SK-N-SH (cell line): ENCODE measurements at regions not wholly inside any gene's neighbourhood (a gene's known extent, or its start where the extent isn't known, plus 50 kb on each side); places are given as distances from the start of the nearest gene placed in this dataset.

ENCODE experiments used
- CTCF ChIA-PET: fragments of 300-600, 350-600 bp; formaldehyde crosslinking; extraction: SDS; loops from one replicate; lab custom pipeline; 2021; lab: Yijun Ruan, JAX
- POLR2A ChIA-PET: fragments of 350-600 bp; sonication (Branson Sonifier 250); formaldehyde crosslinking; extraction: SDS; loops from one replicate; lab custom pipeline; 2020; ENCODE audit warnings: antibody characterized with exemption, inconsistent platforms; lab: Yijun Ruan, JAX
- DNase-seq: peaks from one replicate; pipeline ENCODE4 v3.0.0; 2012
- H2AFZ ChIP-seq: fragments of 200-600 bp; sonication (generic); 2 replicates; pipeline ENCODE4 v1.8.1; 2016; ENCODE audit warnings: antibody characterized with exemption, mild to moderate bottlenecking, low read depth
- H3F3A ChIP-seq: fragments of 200-600 bp; sonication (generic); replicated peaks from 2 replicates; pipeline ENCODE3; 2016; ENCODE audit warnings: antibody characterized with exemption, mild to moderate bottlenecking; ENCODE audit not compliant: insufficient read depth
- H3K27ac ChIP-seq, 2 experiments: fragments of 200-500 bp in 1 of 2; fragments of 200-600 bp in 1 of 2; sonication (Bioruptor generic) in 1 of 2; sonication (generic), shearing (Covaris generic) in 1 of 2; 2 replicates each; pipeline versions ENCODE4 v1.5.1 to v1.6.1; 2014 to 2016; ENCODE audit warnings: low read depth in 2 of 2, inconsistent platforms in 1 of 2, low read length in 1 of 2, mild to moderate bottlenecking in 1 of 2, mixed read lengths in 1 of 2
- H3K27me3 ChIP-seq: fragments of 200-600 bp; sonication (generic), shearing (Covaris generic); 2 replicates; pipeline ENCODE4 v1.6.1; 2016; ENCODE audit warnings: mixed run types; ENCODE audit not compliant: insufficient read depth
- H3K36me3 ChIP-seq, 2 experiments: fragments of 200-500 bp in 1 of 2; fragments of 200-600 bp in 1 of 2; sonication (Bioruptor generic) in 1 of 2; sonication (generic) in 1 of 2; replicated peaks in 1 of 2; 2 replicates each; pipeline versions ENCODE3 to v1.5.1; 2014 to 2016; ENCODE audit warnings: low read length in 1 of 2, mild to moderate bottlenecking in 1 of 2; ENCODE audit not compliant: insufficient read depth in 2 of 2, control insufficient read depth in 1 of 2
- H3K4me1 ChIP-seq, 2 experiments: fragments of 200-500 bp in 1 of 2; fragments of 200-600 bp in 1 of 2; sonication (Bioruptor generic) in 1 of 2; sonication (generic), shearing (Covaris generic) in 1 of 2; 2 replicates each; pipeline versions ENCODE4 v1.5.1 to v1.6.1; 2014 to 2016; ENCODE audit warnings: low read depth in 1 of 2, low read length in 1 of 2, mixed run types in 1 of 2; ENCODE audit not compliant: insufficient read depth in 2 of 2, control insufficient read depth in 1 of 2
- H3K4me2 ChIP-seq: fragments of 200-600 bp; sonication (generic), shearing (Covaris generic); 2 replicates; pipeline ENCODE4 v1.6.1; 2017; ENCODE audit warnings: mixed run types
- H3K4me3 ChIP-seq, 2 experiments: fragments of 200-500 bp in 1 of 2; fragments of 200-600 bp in 1 of 2; sonication (Bioruptor generic) in 1 of 2; sonication (generic), shearing (Covaris generic) in 1 of 2; 2 replicates each; pipeline versions ENCODE4 v1.5.1 to v1.8.1; 2014 to 2016; ENCODE audit warnings: low read depth in 2 of 2, inconsistent platforms in 1 of 2, low read length in 1 of 2, mild to moderate bottlenecking in 1 of 2, mixed read lengths in 1 of 2, moderate library complexity in 1 of 2
- H3K79me2 ChIP-seq: fragments of 200-600 bp; sonication (generic); 2 replicates; pipeline ENCODE4 v1.8.1; 2017; ENCODE audit warnings: mild to moderate bottlenecking; ENCODE audit not compliant: insufficient read depth
- H3K9ac ChIP-seq: fragments of 200-600 bp; sonication (generic); 2 replicates; pipeline ENCODE4 v1.6.1; 2017; ENCODE audit warnings: mixed run types
- H3K9me2 ChIP-seq: fragments of 200-600 bp; sonication (generic); 2 replicates; pipeline ENCODE4 v1.6.1; 2017; ENCODE audit warnings: mixed run types
- H3K9me3 ChIP-seq: fragments of 200-600 bp; sonication (generic); 2 replicates; pipeline ENCODE4 v1.6.1; 2017; ENCODE audit warnings: mixed run types, mild to moderate bottlenecking, moderate library complexity
- H4K20me1 ChIP-seq: fragments of 200-600 bp; sonication (generic); 2 replicates; pipeline ENCODE4 v1.6.1; 2017; ENCODE audit warnings: mild to moderate bottlenecking, mixed run types; ENCODE audit not compliant: insufficient read depth
- CHD2 ChIP-seq: fragments of 150-350 bp; IDR thresholded peaks from 2 replicates; pipeline ENCODE4 v1.6.1; 2018; ENCODE audit warnings: low read length; ENCODE audit not compliant: partially characterized antibody
- CTCF ChIP-seq: fragments of 200-600 bp; sonication (generic); IDR thresholded peaks from 2 replicates; pipeline ENCODE4 v1.6.1; 2017; ENCODE audit warnings: antibody characterized with exemption, mild to moderate bottlenecking, moderate library complexity
- ELF1 ChIP-seq: IDR thresholded peaks from 2 replicates; pipeline ENCODE4 v1.4.0; 2012
- MAX ChIP-seq: IDR thresholded peaks from 2 replicates; pipeline ENCODE4 v1.4.0; 2012; ENCODE audit warnings: low read depth
- MEF2A ChIP-seq: IDR thresholded peaks from 2 replicates; pipeline ENCODE4 v1.4.0; 2012; ENCODE audit warnings: low read depth, borderline replicate concordance
- POLR2AphosphoS5 ChIP-seq: IDR thresholded peaks from 2 replicates; pipeline ENCODE4 v1.6.1; 2012; ENCODE audit warnings: low read depth, low read length
- RCOR1 ChIP-seq: fragments of 150-350 bp; IDR thresholded peaks from 2 replicates; pipeline ENCODE4 v1.6.1; 2017; ENCODE audit warnings: antibody characterized with exemption, low read length
- REST ChIP-seq: IDR thresholded peaks from 2 replicates; pipeline ENCODE4 v1.6.1; 2012; ENCODE audit warnings: mild to moderate bottlenecking, low read depth, low read length, moderate library complexity
- RXRA ChIP-seq: IDR thresholded peaks from 2 replicates; pipeline ENCODE4 v1.4.0; 2012; ENCODE audit warnings: low read depth, mild to moderate bottlenecking, borderline replicate concordance
- ZBTB33 ChIP-seq: IDR thresholded peaks from 2 replicates; pipeline ENCODE4 v1.4.0; 2012; ENCODE audit warnings: low read depth, borderline replicate concordance
- WGBS: methylation state at CpG from one replicate; pipeline ENCODE4 v1.1.6; 2017; ENCODE audit warnings: low lambda C conversion rate; 5-methylcytosine and 5-hydroxymethylcytosine counted together

- TF ChIP-seq CTCF: no peak
- TF ChIP-seq RXRA: no peak
- no peak for TF ChIP-seq ELF1
- no peak for TF ChIP-seq MEF2A
- TF ChIP-seq REST: no peak
- TF ChIP-seq POLR2AphosphoS5: no peak
- TF ChIP-seq MAX: no peak
- 54% methylated on average over 3 of the region's 3 CpGs for WGBS
- POLR2A ChIA-PET: no interaction called here
These were observed 319.2 kb downstream of the PCDH7 start for GRCh38 chr4:31039382-31039781.

GRCh38 chr4:31040106-31040505 is 319.9 kb downstream of the PCDH7 start:
- POLR2A ChIA-PET: no interaction called here
- Histone ChIP-seq H3K9ac (no peak overlapping the region), H3K4me3 (no peak overlapping the region), H3K9me3 (no peaks in the 10 kb centered on the region), H3F3A (no peaks in the 10 kb centered on the region), H3K27me3 (no peaks in the 10 kb centered on the region), H3K36me3 (no peaks in the 10 kb centered on the region), H3K4me2 (no peak overlapping the region), H4K20me1 (no peaks in the 10 kb centered on the region), H2AFZ (no peak overlapping the region), H3K9me2 (no peaks in the 10 kb centered on the region), H3K79me2 (no peaks in the 10 kb centered on the region), H3K27ac (no peak overlapping the region), H3K4me1 (no peaks in the 10 kb centered on the region)
- DNase-seq: no peak
- WGBS: 50% methylated on average over 2 of the region's 2 CpGs
- CTCF ChIA-PET: no interaction called here
- TF ChIP-seq RCOR1 (no peak), CHD2 (no peak), POLR2AphosphoS5 (no peak), REST (no peak), MEF2A (no peak), CTCF (no peak), ZBTB33 (no peak)

More at GRCh38 chr4:31039382-31039781, 319.2 kb downstream of the PCDH7 start:
- no peak for DNase-seq
- CTCF ChIA-PET: interaction anchor here (1.0 kb wide), 1 partner anchor 325 kb away, joined by 3 read pairs; no protein-coding TSS in a partner anchor
- Histone ChIP-seq H3K27me3 (no peaks in the 10 kb centered on the region), H3K9me3 (no peaks in the 10 kb centered on the region), H3K4me3 (no peak overlapping the region), H3K9me2 (no peaks in the 10 kb centered on the region), H3K4me2 (no peak overlapping the region), H3K4me1 (no peaks in the 10 kb centered on the region), H3K9ac (no peak overlapping the region), H2AFZ (no peak overlapping the region), H3K79me2 (no peaks in the 10 kb centered on the region), H3K27ac (no peak overlapping the region), H3F3A (no peaks in the 10 kb centered on the region), H4K20me1 (no peaks in the 10 kb centered on the region), H3K36me3 (no peaks in the 10 kb centered on the region)
